ENCODE measurements at regions not wholly inside any gene's neighbourhood (a gene's known extent, or its start where the extent isn't known, plus 50 kb on each side); places are given as distances from the start of the nearest gene placed in this dataset.

GRCh38 chr10:90982406-90983008 lies 61.6 kb upstream of the ANKRD1 start:
- no peak overlapping the region for H3K4me3 Mint-ChIP-seq
- no peaks in the 10 kb centered on the region for H3K9me3 ChIP-seq (ENCODE audit: control insufficient read depth, insufficient read depth, low read length)

GRCh38 chr10:90983914-90984549 lies 63.1 kb upstream of the ANKRD1 start:
- Histone ChIP-seq H3K27me3 (ENCODE audit: control insufficient read depth, insufficient read depth, low read length) (no peaks in the 10 kb centered on the region), H3K4me3 (ENCODE audit: low read length) (no peak overlapping the region), H3K36me3 (ENCODE audit: control insufficient read depth, insufficient read depth, low read length) (no peaks in the 10 kb centered on the region), H3K4me1 (ENCODE audit: control insufficient read depth, insufficient read depth, low read length) (no peaks in the 10 kb centered on the region), H3K27ac (ENCODE audit: low read length) (no peak overlapping the region), H3K9me3 (ENCODE audit: control insufficient read depth, insufficient read depth, low read length) (no peaks in the 10 kb centered on the region)
- intact Hi-C loops (cut with micrococcal nuclease): no loop called here
- 49% methylated on average over 6 of the region's 6 CpGs for WGBS (ENCODE audit: insufficient coverage)
- no peak for DNase-seq
- TF ChIP-seq CTCF (IDR thresholded peaks at IDR 0.05): no peak
- Mint-ChIP-seq H3K27me3 (ENCODE audit: low read depth in 2 of 2) (peaks cover 5 to 6% of the 10 kb centered on the region in 2 donors), H3K36me3 (no peaks in the 10 kb centered on the region), H3K4me3 (no peak overlapping the region), H3K27ac (no peak overlapping the region), H3K9me3 (no peaks in the 10 kb centered on the region), H3K4me1 (no peaks in the 10 kb centered on the region)
- peak in 1 of 3 donors; percentile 16 for ATAC-seq

More at GRCh38 chr10:90982406-90983008, 61.6 kb upstream of the ANKRD1 start:
- H3K27me3 Mint-ChIP-seq (ENCODE audit: low read depth in 2 of 2): peaks cover 5 to 6% of the 10 kb centered on the region in 2 donors
- DNase-seq (no peak), ATAC-seq (no peak)
- H3K4me3 ChIP-seq (ENCODE audit: low read length): no peak overlapping the region
- no peaks in the 10 kb centered on the region for H3K4me1 ChIP-seq (ENCODE audit: control insufficient read depth, insufficient read depth, low read length)
- H3K27me3 ChIP-seq (ENCODE audit: control insufficient read depth, insufficient read depth, low read length): no peaks in the 10 kb centered on the region
- H3K36me3 ChIP-seq (ENCODE audit: control insufficient read depth, insufficient read depth, low read length): no peaks in the 10 kb centered on the region
- intact Hi-C loops (cut with micrococcal nuclease): no loop called here
- H3K36me3 Mint-ChIP-seq: no peaks in the 10 kb centered on the region
- H3K4me1 Mint-ChIP-seq: no peaks in the 10 kb centered on the region
- TF ChIP-seq CTCF (IDR thresholded peaks at IDR 0.05): no peak
- H3K27ac ChIP-seq (ENCODE audit: low read length): no peak overlapping the region
- no peak overlapping the region for H3K27ac Mint-ChIP-seq
- H3K9me3 Mint-ChIP-seq: no peaks in the 10 kb centered on the region
- WGBS (ENCODE audit: insufficient coverage): 89% methylated on average over 10 of the region's 10 CpGs

- 71% methylated on average over 3 of the region's 3 CpGs for WGBS (ENCODE audit: insufficient coverage)
- no peaks in the 10 kb centered on the region for H3K36me3 Mint-ChIP-seq
- intact Hi-C loops (cut with micrococcal nuclease): no loop called here
- DNase-seq: no peak
- no peak for TF ChIP-seq CTCF (IDR thresholded peaks at IDR 0.05)
- H3K27me3 ChIP-seq (ENCODE audit: control insufficient read depth, insufficient read depth, low read length): no peaks in the 10 kb centered on the region
- ATAC-seq: no peak
- no peak overlapping the region for H3K27ac ChIP-seq (ENCODE audit: low read length)
- H3K27ac Mint-ChIP-seq: no peak overlapping the region
- no peaks in the 10 kb centered on the region for H3K9me3 Mint-ChIP-seq
- no peak overlapping the region for H3K4me3 Mint-ChIP-seq
- no peaks in the 10 kb centered on the region for H3K4me1 Mint-ChIP-seq
- peaks cover 5 to 6% of the 10 kb centered on the region in 2 donors for H3K27me3 Mint-ChIP-seq (ENCODE audit: low read depth in 2 of 2)
- H3K9me3 ChIP-seq (ENCODE audit: control insufficient read depth, insufficient read depth, low read length): no peaks in the 10 kb centered on the region
- no peaks in the 10 kb centered on the region for H3K4me1 ChIP-seq (ENCODE audit: control insufficient read depth, insufficient read depth, low read length)
- H3K36me3 ChIP-seq (ENCODE audit: control insufficient read depth, insufficient read depth, low read length): no peaks in the 10 kb centered on the region
- no peak overlapping the region for H3K4me3 ChIP-seq (ENCODE audit: low read length)
Observed at GRCh38 chr10:90984898-90985297, 64.0 kb upstream of the ANKRD1 start.
